ENCODE measurements at regions not wholly inside any gene's neighbourhood (a gene's known extent, or its start where the extent isn't known, plus 50 kb on each side); places are given as distances from the start of the nearest gene placed in this dataset.

DNA sequence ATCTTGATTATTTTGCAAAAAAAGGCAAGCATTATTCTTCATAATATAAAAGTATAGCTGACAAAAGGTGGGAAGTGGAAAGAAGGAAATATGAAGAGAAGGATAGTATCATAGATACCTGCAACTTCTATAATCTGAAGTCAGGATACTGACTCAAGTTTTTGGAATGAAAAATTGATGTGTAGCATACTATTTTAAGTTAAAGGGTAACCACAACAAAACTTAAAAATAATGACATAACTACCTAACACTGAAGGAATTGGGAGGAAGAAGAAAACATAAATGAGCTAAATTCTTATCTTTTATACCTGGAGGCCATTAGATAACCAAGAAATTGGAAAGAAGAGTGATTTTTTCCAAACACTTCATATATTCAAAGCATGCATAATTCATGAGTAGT is 51.8 kb upstream of the TLE1 start:
- DNase-seq (ENCODE audit: extremely low spot score, insufficient read length, low read depth) = no peak
- FAIRE-seq = no peak

GRCh38 chr9:81748091-81748490 is 58.7 kb upstream of the TLE1 start:
- FAIRE-seq = no peak

GRCh38 chr9:81753436-81753835 is 64.1 kb upstream of the TLE1 start:
- FAIRE-seq (no peak), DNase-seq (ENCODE audit: extremely low spot score, insufficient read length, low read depth) (no peak)

More at GRCh38 chr9:81748091-81748490, 58.7 kb upstream of the TLE1 start:
- no peak for DNase-seq (ENCODE audit: extremely low spot score, insufficient read length, low read depth)

DNA sequence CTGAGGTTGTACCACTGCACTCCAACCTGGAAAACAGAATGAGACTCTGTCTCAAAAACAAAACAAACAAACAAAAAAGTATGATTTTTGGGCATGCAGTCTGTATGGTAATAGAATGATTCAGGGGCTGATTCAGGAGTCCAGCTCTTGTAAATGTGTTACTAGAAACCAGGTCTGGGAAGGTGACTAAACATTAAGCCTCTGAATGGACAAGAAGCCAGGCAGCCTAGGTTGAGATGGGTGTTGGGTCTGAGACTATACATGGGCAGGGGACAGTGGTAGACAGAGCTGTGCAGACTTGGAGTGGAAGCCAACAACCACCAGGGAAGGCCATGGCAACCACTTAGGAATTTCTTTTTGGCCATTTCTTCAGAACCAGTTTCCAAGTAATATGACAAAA is 64.9 kb upstream of the TLE1 start:
- FAIRE-seq = no peak
- DNase-seq (ENCODE audit: extremely low spot score, insufficient read length, low read depth) = no peak

- FAIRE-seq (no peak), DNase-seq (ENCODE audit: extremely low spot score, insufficient read length, low read depth) (no peak)
Measured at GRCh38 chr9:81755721-81756120, 66.4 kb upstream of the TLE1 start.

DNA sequence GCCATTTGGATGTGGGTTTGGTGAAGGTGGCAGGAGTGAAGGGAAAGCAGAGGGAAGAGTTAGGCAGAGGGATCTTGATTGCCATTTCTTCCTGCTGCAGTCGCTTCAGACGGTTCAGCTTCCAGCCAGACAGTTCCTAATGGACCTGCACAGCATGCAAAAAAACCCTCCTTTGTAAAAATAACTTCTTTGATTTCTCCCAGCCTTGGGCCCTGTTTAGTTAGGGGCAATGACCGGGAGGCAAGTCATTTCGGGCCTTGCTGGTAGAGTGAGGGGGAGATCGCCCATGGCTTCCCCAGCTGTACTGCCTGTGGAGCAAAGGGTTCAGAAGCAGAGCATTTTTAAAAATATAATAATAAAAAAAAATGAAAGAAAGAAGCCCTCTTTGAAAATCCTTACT is 67.2 kb upstream of the TLE1 start:
- FAIRE-seq (no peak), DNase-seq (ENCODE audit: extremely low spot score, insufficient read length, low read depth) (no peak)

- DNase-seq (ENCODE audit: extremely low spot score, insufficient read length, low read depth) = no peak
- no peak for FAIRE-seq
Measured at GRCh38 chr9:81758123-81758797, 68.9 kb upstream of the TLE1 start.

DNA sequence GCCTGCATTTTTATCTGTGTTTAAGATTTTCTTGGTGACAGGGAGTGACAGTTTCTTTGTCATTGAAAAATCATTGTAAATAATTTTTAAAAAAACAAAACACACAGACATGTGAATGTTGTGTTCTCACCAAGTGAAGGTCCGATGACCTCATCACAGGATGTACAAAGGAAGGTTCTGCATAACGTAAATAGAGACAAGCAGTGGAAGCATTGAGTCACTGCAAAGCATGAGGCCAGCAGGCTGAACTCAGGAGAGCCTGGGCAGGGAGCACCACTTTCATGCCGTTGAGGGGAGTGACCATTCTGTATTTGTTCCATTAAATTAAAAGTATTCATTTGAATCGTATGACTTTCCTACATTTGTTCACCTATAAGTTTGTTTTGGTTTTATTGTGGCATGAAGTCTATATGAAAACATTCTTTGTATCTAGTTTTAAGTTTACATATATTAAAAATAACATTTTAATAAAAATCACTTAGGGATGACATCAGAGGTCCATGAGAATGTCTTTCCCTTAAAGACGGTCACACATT is 70.4 kb upstream of the TLE1 start:
- DNase-seq (ENCODE audit: extremely low spot score, insufficient read length, low read depth) (no peak), FAIRE-seq (no peak)

DNA sequence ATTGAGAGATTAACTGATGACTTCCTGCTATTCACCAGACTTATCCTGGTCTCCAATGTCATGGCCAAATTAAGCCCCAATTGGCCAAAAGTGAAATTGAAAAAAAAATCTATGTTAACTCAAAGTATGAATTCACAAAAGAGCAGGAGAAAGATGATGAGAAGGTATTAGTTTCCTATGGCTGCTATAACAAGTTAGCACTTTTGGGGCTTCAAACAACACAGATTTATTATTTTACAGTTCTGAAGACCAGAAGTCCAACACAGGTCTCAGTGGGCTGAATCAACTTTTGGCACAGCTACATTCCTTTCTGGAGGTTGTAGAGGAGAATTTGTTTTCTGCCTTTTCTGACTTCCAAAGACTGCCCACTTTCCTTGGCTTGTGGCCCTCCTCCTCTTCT is 78.6 kb upstream of the TLE1 start:
- no peak for FAIRE-seq

DNA sequence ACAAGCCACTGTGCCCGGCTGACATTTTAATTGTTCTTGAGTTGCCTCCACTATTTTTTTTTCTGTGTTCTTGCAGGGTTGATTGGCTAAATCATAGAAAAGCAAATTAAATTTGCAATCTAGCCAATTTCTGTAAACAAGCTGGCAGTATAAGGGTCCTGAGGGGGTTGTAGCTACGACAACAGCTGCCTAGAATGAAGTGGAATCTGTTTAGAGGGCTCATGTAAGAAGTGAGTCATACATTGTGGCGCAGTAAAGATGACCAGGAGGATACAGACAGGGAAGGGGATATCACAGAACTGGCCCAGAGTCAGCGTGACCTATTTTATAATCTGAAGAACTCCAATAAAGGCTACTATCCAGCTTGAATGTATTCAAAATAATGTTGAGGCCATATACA is 82.2 kb upstream of the TLE1 start:
- FAIRE-seq = no peak

More for the DNA sequence above, 78.6 kb upstream of the TLE1 start:
- no peak for DNase-seq (ENCODE audit: extremely low spot score, insufficient read length, low read depth)

DNA sequence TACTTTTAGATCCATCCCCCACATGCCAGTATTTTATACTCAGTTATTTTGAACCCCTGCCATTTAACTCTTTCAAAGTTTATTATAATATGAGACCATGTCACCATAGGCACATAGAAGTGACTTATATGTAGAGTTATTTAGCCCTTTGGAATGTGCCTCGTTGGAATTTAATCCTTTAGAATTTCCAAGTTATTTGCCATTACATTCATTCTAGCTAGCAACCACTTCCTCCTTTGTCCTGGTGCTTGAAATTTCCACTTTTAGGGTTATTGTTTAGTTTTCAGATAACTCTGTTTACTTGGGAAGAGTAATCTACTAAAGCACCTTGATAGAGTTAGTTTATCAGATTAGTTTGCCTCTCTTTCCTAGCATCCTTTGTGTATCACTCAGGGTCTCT is 82.8 kb upstream of the TLE1 start:
- DNase-seq (ENCODE audit: extremely low spot score, insufficient read length, low read depth) (no peak), FAIRE-seq (no peak)

More for the DNA sequence above, 82.2 kb upstream of the TLE1 start:
- no peak for DNase-seq (ENCODE audit: extremely low spot score, insufficient read length, low read depth)

DNA sequence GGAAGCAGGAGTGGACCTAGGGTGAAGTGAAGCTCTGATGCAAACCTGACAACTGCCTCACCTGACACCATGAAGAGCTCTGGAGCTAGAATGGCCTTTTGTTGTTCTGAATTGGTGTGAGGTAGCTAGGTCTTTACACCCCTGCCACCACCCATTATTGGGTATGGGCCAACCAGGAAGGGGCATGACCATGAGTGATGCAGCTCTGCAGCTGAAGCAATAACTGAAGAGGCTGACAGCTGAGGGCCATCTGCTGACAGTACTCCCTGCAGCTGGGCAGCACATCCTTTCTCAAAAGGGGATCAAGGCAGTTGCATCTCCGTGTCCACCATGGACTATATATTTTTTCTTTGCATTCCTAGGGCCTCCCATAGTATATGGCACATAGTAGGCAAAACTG is 87.0 kb upstream of the TLE1 start:
- DNase-seq (ENCODE audit: extremely low spot score, insufficient read length, low read depth) = no peak

GRCh38 chr9:81776834-81777233 is 87.5 kb upstream of the TLE1 start:
- no peak for FAIRE-seq
- no peak for DNase-seq (ENCODE audit: extremely low spot score, insufficient read length, low read depth)

More for the DNA sequence above, 87.0 kb upstream of the TLE1 start:
- FAIRE-seq = no peak

GRCh38 chr9:81777482-81777881 is 88.1 kb upstream of the TLE1 start:
- no peak for DNase-seq (ENCODE audit: extremely low spot score, insufficient read length, low read depth)
- no peak for FAIRE-seq

GRCh38 chr9:81782313-81782995 is 93.1 kb upstream of the TLE1 start:
- DNase-seq (ENCODE audit: extremely low spot score, insufficient read length, low read depth) (no peak), FAIRE-seq (no peak)

- DNase-seq (ENCODE audit: extremely low spot score, insufficient read length, low read depth) = no peak
Measured at GRCh38 chr9:81787747-81788632, 98.6 kb upstream of the TLE1 start.

GRCh38 chr9:81789721-81790120 is 100.4 kb upstream of the TLE1 start:
- FAIRE-seq = no peak
- DNase-seq (ENCODE audit: extremely low spot score, insufficient read length, low read depth) = no peak

More at GRCh38 chr9:81787747-81788632, 98.6 kb upstream of the TLE1 start:
- FAIRE-seq = no peak

GRCh38 chr9:81790166-81790565 is 100.8 kb upstream of the TLE1 start:
- DNase-seq (ENCODE audit: extremely low spot score, insufficient read length, low read depth) = no peak
- no peak for FAIRE-seq

- DNase-seq (ENCODE audit: extremely low spot score, insufficient read length, low read depth) (no peak), FAIRE-seq (no peak)
Measured at GRCh38 chr9:81791076-81791475, 101.7 kb upstream of the TLE1 start.

GRCh38 chr9:81798606-81799005 is 109.3 kb upstream of the TLE1 start:
- FAIRE-seq = no peak
- no peak for DNase-seq (ENCODE audit: extremely low spot score, insufficient read length, low read depth)

- DNase-seq (ENCODE audit: extremely low spot score, insufficient read length, low read depth) (no peak), FAIRE-seq (no peak)
Measured at GRCh38 chr9:81801190-81801589, 111.8 kb upstream of the TLE1 start.
